Neuronal stem cell (in vitro differentiated cells): ENCODE measurements at regions not wholly inside any gene's neighbourhood (a gene's known extent, or its start where the extent isn't known, plus 50 kb on each side); places are given as distances from the start of the nearest gene placed in this dataset.
A peak's percentile ranks its signal among the peaks of the same experiment; 100 is the strongest.

ENCODE experiments used
- DNase-seq: peaks from one replicate; pipeline ENCODE4 v3.0.0-alpha.2; 2013; ENCODE audit warnings: low spot score
- H2AFZ ChIP-seq: one replicate; pipeline ENCODE4 v1.6.1; 2013; ENCODE audit warnings: mild to moderate bottlenecking, low read length, inconsistent platforms
- H2AK5ac ChIP-seq: 2 replicates; pipeline ENCODE4 v1.6.1; 2013; ENCODE audit warnings: low read depth, mild to moderate bottlenecking, inconsistent platforms, low read length, moderate library complexity, mixed read lengths
- H2BK120ac ChIP-seq: 2 replicates; pipeline ENCODE4 v1.6.1; 2013; ENCODE audit warnings: low read depth, mild to moderate bottlenecking, inconsistent platforms, low read length, moderate library complexity, mixed read lengths
- H2BK12ac ChIP-seq: one replicate; pipeline ENCODE4 v1.6.1; 2013; ENCODE audit warnings: low read length, inconsistent platforms
- H2BK15ac ChIP-seq: 2 replicates; pipeline ENCODE4 v1.6.1; 2013; ENCODE audit warnings: mild to moderate bottlenecking, low read length, inconsistent platforms, mixed read lengths
- H2BK5ac ChIP-seq: one replicate; pipeline ENCODE4 v1.6.1; 2013; ENCODE audit warnings: inconsistent platforms, mild to moderate bottlenecking, low read length, moderate library complexity
- H3K14ac ChIP-seq: one replicate; pipeline ENCODE4 v1.6.1; 2013; ENCODE audit warnings: low read length, inconsistent platforms
- H3K18ac ChIP-seq: 2 replicates; pipeline ENCODE4 v1.6.1; 2013; ENCODE audit warnings: low read length, inconsistent platforms
- H3K23ac ChIP-seq: 2 replicates; pipeline ENCODE4 v1.6.1; 2013; ENCODE audit warnings: low read depth, mild to moderate bottlenecking, mixed read lengths, low read length, inconsistent platforms; ENCODE audit not compliant: poor library complexity
- H3K27ac ChIP-seq: replicated peaks from 3 replicates; pipeline ENCODE4 v1.5.1; 2013; ENCODE audit warnings: low read length, inconsistent platforms
- H3K27me3 ChIP-seq, 3 experiments: 2 replicates each; pipeline ENCODE4 v1.6.1; 2013; ENCODE audit warnings: low read length in 3 of 3, mild to moderate bottlenecking in 2 of 3, inconsistent platforms in 1 of 3, low read depth in 1 of 3, mixed read lengths in 1 of 3, moderate library complexity in 1 of 3; ENCODE audit not compliant: control insufficient read depth in 3 of 3, insufficient read depth in 3 of 3
- H3K36me3 ChIP-seq, 2 donors: replicated peaks in 1 of 2; 2 replicates each; pipeline ENCODE4 v1.6.1; 2013; ENCODE audit warnings: low read length in 2 of 2; ENCODE audit not compliant: control insufficient read depth in 2 of 2, insufficient read depth in 2 of 2
- H3K4ac ChIP-seq: 2 replicates; pipeline ENCODE4 v1.6.1; 2013; ENCODE audit warnings: inconsistent platforms, mild to moderate bottlenecking, low read length, moderate library complexity
- H3K4me1 ChIP-seq, 2 donors: 1 replicate in 1 of 2; 2 replicates in 1 of 2; pipeline ENCODE4 v1.6.1; 2013; ENCODE audit warnings: low read length in 2 of 2, low read depth in 1 of 2; ENCODE audit not compliant: control insufficient read depth in 2 of 2, insufficient read depth in 1 of 2
- H3K4me2 ChIP-seq: one replicate; pipeline ENCODE4 v1.6.1; 2013; ENCODE audit warnings: mild to moderate bottlenecking, low read length, inconsistent platforms; ENCODE audit not compliant: insufficient read depth, poor library complexity, severe bottlenecking
- H3K4me3 ChIP-seq, 2 donors: 2 replicates each; pipeline ENCODE4 v1.5.1; 2013; ENCODE audit warnings: low read length in 2 of 2, mild to moderate bottlenecking in 2 of 2, inconsistent platforms in 1 of 2, moderate library complexity in 1 of 2
- H3K79me1 ChIP-seq: one replicate; pipeline ENCODE4 v1.6.1; 2013; ENCODE audit warnings: low read depth, mild to moderate bottlenecking, inconsistent platforms, low read length, moderate library complexity
- H3K9ac ChIP-seq: one replicate; pipeline ENCODE4 v1.6.1; 2013; ENCODE audit warnings: mild to moderate bottlenecking, low read depth, low read length, inconsistent platforms; ENCODE audit not compliant: poor library complexity
- H3K9me3 ChIP-seq, 2 donors: replicated peaks in 1 of 2; 2 replicates each; pipeline versions ENCODE3 to v1.6.1; 2013; ENCODE audit warnings: low read length in 2 of 2, mild to moderate bottlenecking in 2 of 2, inconsistent platforms in 1 of 2, low read depth in 1 of 2, mixed read lengths in 1 of 2, moderate library complexity in 1 of 2; ENCODE audit not compliant: control insufficient read depth in 2 of 2, insufficient read depth in 1 of 2
- H4K8ac ChIP-seq: one replicate; pipeline ENCODE4 v1.6.1; 2013; ENCODE audit warnings: low read depth, mild to moderate bottlenecking, inconsistent platforms, low read length, moderate library complexity
- H4K91ac ChIP-seq: one replicate; pipeline ENCODE4 v1.6.1; 2013; ENCODE audit warnings: low read length, low read depth, mild to moderate bottlenecking, inconsistent platforms; ENCODE audit not compliant: poor library complexity
- WGBS, 2 donors: extraction: QIAGEN DNeasy Blood & Tissue Kit; methylation state at CpG; one replicate each; pipeline ENCODE4 v1.1.7; 2013; ENCODE audit warnings: missing lambda C conversion rate in 2 of 2, mixed read lengths in 1 of 2; ENCODE audit not compliant: insufficient read length in 2 of 2, insufficient replicate concordance in 1 of 2; ENCODE audit errors: extremely low coverage in 2 of 2; 5-methylcytosine and 5-hydroxymethylcytosine counted together

DNA sequence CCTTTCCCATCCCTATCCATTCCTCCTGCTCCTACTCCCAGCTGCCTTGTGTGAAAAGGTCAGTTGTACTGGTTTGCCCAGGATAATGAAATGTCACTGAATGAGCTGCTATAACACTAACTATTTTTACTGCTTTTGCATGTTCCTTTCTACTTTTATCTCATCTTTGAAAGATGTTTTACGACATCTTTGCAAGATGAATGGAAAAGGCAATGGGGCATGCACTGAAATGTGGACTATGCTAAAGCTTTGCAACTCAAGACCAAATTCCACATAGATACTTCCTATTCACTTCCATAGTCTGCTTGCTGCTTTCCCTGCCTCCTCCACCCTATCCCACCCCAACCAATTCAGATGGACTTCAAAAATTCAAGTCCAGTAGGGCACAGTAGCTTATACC lies 111.3 kb downstream of the SETD4 start:
- no peak overlapping the region for H2BK5ac ChIP-seq
- H2AK5ac ChIP-seq = no peak overlapping the region
- no peak overlapping the region for H3K4me3 ChIP-seq
- H3K4me2 ChIP-seq = no peak overlapping the region
- H3K18ac ChIP-seq = no peak overlapping the region
- H4K8ac ChIP-seq = no peak overlapping the region
- H3K23ac ChIP-seq = no peak overlapping the region
- H3K27ac ChIP-seq = no peak overlapping the region
- no peak overlapping the region for H2BK120ac ChIP-seq
- no peak overlapping the region for H3K14ac ChIP-seq
- H3K4me1 ChIP-seq = no peaks in the 10 kb centered on the region
- no peak overlapping the region for H3K9ac ChIP-seq
- DNase-seq = no peak
- H2BK12ac ChIP-seq = no peak overlapping the region
- no peak overlapping the region for H2AFZ ChIP-seq
- H2BK15ac ChIP-seq = no peak overlapping the region
- no peaks in the 10 kb centered on the region for H3K79me1 ChIP-seq
- WGBS, 2 donors = no CpG with 5 or more reads among the region's 1 CpG
- no peak overlapping the region for H4K91ac ChIP-seq
- peaks cover 0 to 4% (median 0%) of the 10 kb centered on the region in 3 experiments for H3K27me3 ChIP-seq
- H3K4ac ChIP-seq = no peak overlapping the region
- no peaks in the 10 kb centered on the region for H3K36me3 ChIP-seq
- H3K9me3 ChIP-seq = no peaks in the 10 kb centered on the region

DNA sequence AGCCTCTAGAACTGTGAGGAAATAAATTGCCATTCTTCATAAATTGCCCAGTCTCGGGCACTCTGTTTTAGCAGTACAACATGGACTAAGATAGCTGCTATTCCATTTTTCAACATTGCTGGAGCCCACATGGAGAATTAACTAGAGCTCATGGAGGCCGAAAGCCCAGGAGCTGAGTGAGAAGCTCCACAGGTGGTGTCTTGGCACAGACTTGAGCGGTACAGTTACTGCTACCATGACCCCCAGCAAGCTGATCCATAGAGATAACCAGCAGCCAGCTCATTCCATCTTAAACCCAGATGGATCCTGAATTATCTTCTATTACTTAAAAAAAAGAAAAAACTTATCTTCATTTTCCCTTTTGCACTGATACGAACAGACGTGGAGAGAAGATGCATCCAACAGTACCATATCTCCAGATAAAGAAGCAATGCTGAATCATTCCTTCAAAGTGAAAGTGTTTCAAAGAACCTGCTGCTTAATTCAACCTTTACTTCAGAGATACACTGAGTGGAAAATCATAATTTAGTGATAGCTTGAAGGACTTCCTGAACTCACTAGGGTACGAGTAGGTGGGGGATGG lies 115.1 kb downstream of the SETD4 start:
- H3K9ac ChIP-seq = no peak overlapping the region
- no peaks in the 10 kb centered on the region for H3K9me3 ChIP-seq
- no peaks in the 10 kb centered on the region for H3K79me1 ChIP-seq
- no peak overlapping the region for H3K18ac ChIP-seq
- no peak overlapping the region for H4K91ac ChIP-seq
- DNase-seq = no peak
- H2BK120ac ChIP-seq = no peak overlapping the region
- H2BK15ac ChIP-seq = no peak overlapping the region
- H2AK5ac ChIP-seq = no peak overlapping the region
- no peak overlapping the region for H3K14ac ChIP-seq
- H3K27me3 ChIP-seq = no peaks in the 10 kb centered on the region
- WGBS, 2 donors = no CpG with 5 or more reads among the region's 6 CpGs
- H3K36me3 ChIP-seq = no peaks in the 10 kb centered on the region
- H3K4me3 ChIP-seq = no peak overlapping the region
- H3K27ac ChIP-seq = no peak overlapping the region
- no peak overlapping the region for H4K8ac ChIP-seq
- H3K4me2 ChIP-seq = no peak overlapping the region
- no peaks in the 10 kb centered on the region for H3K4me1 ChIP-seq
- no peak overlapping the region for H2BK12ac ChIP-seq
- no peak overlapping the region for H2BK5ac ChIP-seq
- no peak overlapping the region for H3K23ac ChIP-seq
- no peak overlapping the region for H3K4ac ChIP-seq
- no peak overlapping the region for H2AFZ ChIP-seq

DNA sequence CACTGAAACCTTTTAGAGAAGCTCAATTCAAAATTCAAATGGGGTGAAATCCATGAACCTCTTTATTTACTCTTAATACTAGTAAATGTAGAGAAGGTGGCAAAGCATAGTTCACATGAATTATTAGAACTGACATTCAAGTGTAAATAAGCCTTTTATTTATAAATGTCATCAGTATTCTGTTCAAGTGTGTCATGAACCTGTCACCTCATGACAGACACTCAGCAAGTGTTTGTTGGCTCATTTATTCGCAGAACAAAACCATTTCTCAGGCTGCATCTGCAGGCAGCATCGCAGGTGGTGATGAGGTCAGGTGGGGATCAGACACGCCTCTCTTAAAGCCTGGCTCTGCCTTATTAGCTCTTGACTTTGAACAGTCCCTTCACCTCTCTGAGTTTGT lies 116.6 kb downstream of the SETD4 start:
- H4K91ac ChIP-seq = no peak overlapping the region
- H2AFZ ChIP-seq = no peak overlapping the region
- H3K4me1 ChIP-seq = peaks cover 0 to 4% of the 10 kb centered on the region in 2 donors
- WGBS, 2 donors = no CpG with 5 or more reads among the region's 3 CpGs
- no peaks in the 10 kb centered on the region for H3K79me1 ChIP-seq
- no peaks in the 10 kb centered on the region for H3K9me3 ChIP-seq
- DNase-seq = no peak
- no peak overlapping the region for H3K4me3 ChIP-seq
- no peak overlapping the region for H4K8ac ChIP-seq
- no peak overlapping the region for H3K27ac ChIP-seq
- H2BK12ac ChIP-seq = no peak overlapping the region
- no peaks in the 10 kb centered on the region for H3K36me3 ChIP-seq
- no peak overlapping the region for H3K18ac ChIP-seq
- no peak overlapping the region for H3K23ac ChIP-seq
- no peak overlapping the region for H2BK5ac ChIP-seq
- H2BK120ac ChIP-seq = no peak overlapping the region
- no peak overlapping the region for H3K9ac ChIP-seq
- H3K4me2 ChIP-seq = no peak overlapping the region
- H3K27me3 ChIP-seq = peaks cover 0 to 4% (median 0%) of the 10 kb centered on the region in 3 experiments
- H3K14ac ChIP-seq = no peak overlapping the region
- H2BK15ac ChIP-seq = no peak overlapping the region
- H3K4ac ChIP-seq = no peak overlapping the region
- no peak overlapping the region for H2AK5ac ChIP-seq

DNA sequence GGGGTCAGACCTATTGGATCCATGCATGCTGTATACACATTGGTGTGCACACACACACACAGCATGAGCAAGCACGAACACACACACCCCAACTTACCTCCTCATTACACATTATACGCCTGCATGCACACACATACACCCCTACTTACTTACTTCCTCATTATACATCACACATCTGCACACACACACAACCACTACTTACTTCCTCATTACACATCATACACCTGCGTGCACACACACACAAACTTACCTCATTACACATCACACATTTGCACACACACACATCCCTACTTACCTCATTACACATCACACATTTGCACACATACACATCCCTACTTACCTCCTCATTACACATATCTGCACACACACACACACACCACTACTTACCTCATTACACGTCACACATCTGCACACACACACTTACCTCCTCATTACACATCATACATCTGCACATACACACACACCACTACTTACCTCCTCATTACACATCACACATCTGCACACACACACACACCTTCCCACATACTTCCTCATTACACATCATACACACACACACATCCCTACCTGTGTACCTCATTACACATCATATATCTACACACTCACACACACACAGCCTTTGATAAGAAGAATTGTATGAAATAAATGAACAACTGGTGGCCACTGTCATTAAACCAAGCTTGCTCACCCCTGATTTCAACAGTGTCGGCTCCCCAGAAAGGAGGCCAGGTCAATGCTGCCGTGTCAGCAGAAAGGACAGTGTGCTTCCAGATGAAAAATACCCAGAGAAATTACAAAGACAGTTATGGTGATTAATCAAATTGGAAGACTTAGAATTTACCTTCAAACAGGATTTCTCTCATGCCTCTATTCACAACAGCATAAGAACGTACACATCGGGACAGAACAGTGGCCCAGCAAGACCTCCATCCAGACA lies 117.8 kb downstream of the SETD4 start:
- Histone ChIP-seq H3K23ac (no peak overlapping the region), H2AK5ac (no peak overlapping the region), H3K27me3 (peaks cover 0 to 9% (median 0%) of the 10 kb centered on the region in 3 experiments), H3K4ac (no peak overlapping the region), H3K79me1 (no peaks in the 10 kb centered on the region), H2BK15ac (no peak overlapping the region), H2BK12ac (no peak overlapping the region), H3K36me3 (no peaks in the 10 kb centered on the region), H3K9ac (no peak overlapping the region), H3K9me3 (no peaks in the 10 kb centered on the region), H3K4me2 (no peak overlapping the region), H3K14ac (no peak overlapping the region), H3K4me3 (peak overlapping the region in 1 of 2 donors; percentile 24), H4K91ac (no peak overlapping the region), H4K8ac (no peak overlapping the region), H3K27ac (no peak overlapping the region), H2BK5ac (no peak overlapping the region), H3K4me1 (peaks cover 0 to 4% of the 10 kb centered on the region in 2 donors), H3K18ac (no peak overlapping the region), H2AFZ (no peak overlapping the region), H2BK120ac (no peak overlapping the region)
- no peak for DNase-seq
- 100% methylated on average over 1 to 3 of the region's 8 CpGs for WGBS, 2 donors
